H9 (cell line): ENCODE measurements at regions not wholly inside any gene's neighbourhood (a gene's known extent, or its start where the extent isn't known, plus 50 kb on each side); places are given as distances from the start of the nearest gene placed in this dataset. TPM values are rescaled to one million over a fixed set of nuclear protein-coding genes. Genes with fewer than 3 reads are reported as not detected.
A peak's percentile ranks its signal among the peaks of the same experiment; 100 is the strongest.

Experiments
- DNase-seq: peaks from one replicate; pipeline ENCODE4 v3.0.0-alpha.2; 2017
- H2AFZ ChIP-seq: one replicate; pipeline ENCODE4 v1.6.1; 2013; ENCODE audit warnings: mild to moderate bottlenecking, low read length, control low read depth, moderate library complexity
- H2AK5ac ChIP-seq: 2 replicates; pipeline ENCODE4 v1.6.1; 2013; ENCODE audit warnings: low read length, control low read depth, mixed read lengths; ENCODE audit not compliant: insufficient read length
- H2BK120ac ChIP-seq: one replicate; pipeline ENCODE4 v1.6.1; 2013; ENCODE audit warnings: low read depth, mild to moderate bottlenecking, low read length, control low read depth, inconsistent platforms; ENCODE audit not compliant: poor library complexity, severe bottlenecking
- H2BK12ac ChIP-seq: 2 replicates; pipeline ENCODE4 v1.6.1; 2013; ENCODE audit warnings: low read length, control low read depth, mixed read lengths, low read depth; ENCODE audit not compliant: insufficient read length
- H2BK15ac ChIP-seq: 2 replicates; pipeline ENCODE4 v1.6.1; 2013; ENCODE audit warnings: low read depth, low read length, control low read depth
- H2BK20ac ChIP-seq: one replicate; pipeline ENCODE4 v1.6.1; 2013; ENCODE audit warnings: low read depth, mild to moderate bottlenecking, low read length, control low read depth, inconsistent platforms; ENCODE audit not compliant: poor library complexity, severe bottlenecking
- H2BK5ac ChIP-seq: 2 replicates; pipeline ENCODE4 v1.6.1; 2013; ENCODE audit warnings: low read length, control low read depth, mixed read lengths; ENCODE audit not compliant: insufficient read length
- H3K14ac ChIP-seq: 2 replicates; pipeline ENCODE4 v1.6.1; 2013; ENCODE audit warnings: low read length, control low read depth; ENCODE audit not compliant: insufficient read depth
- H3K18ac ChIP-seq: 2 replicates; pipeline ENCODE4 v1.6.1; 2013; ENCODE audit warnings: low read depth, mild to moderate bottlenecking, mixed read lengths, low read length, control low read depth; ENCODE audit not compliant: insufficient read length
- H3K23ac ChIP-seq: 2 replicates; pipeline ENCODE4 v1.6.1; 2013; ENCODE audit warnings: low read length, control low read depth, mixed read lengths, low read depth; ENCODE audit not compliant: insufficient read length
- H3K23me2 ChIP-seq: 2 replicates; pipeline ENCODE4 v1.6.1; 2013; ENCODE audit warnings: low read depth, mild to moderate bottlenecking, mixed read lengths, low read length, control low read depth; ENCODE audit not compliant: insufficient read length, poor library complexity, severe bottlenecking
- H3K27ac ChIP-seq: 2 replicates; pipeline ENCODE4 v1.5.1; 2013; ENCODE audit warnings: low read length, control low read depth, mixed read lengths, low read depth; ENCODE audit not compliant: insufficient read length
- H3K27me3 ChIP-seq: 2 replicates; pipeline ENCODE4 v1.6.1; 2013; ENCODE audit warnings: low read length, control low read depth, inconsistent platforms; ENCODE audit not compliant: insufficient read depth
- H3K4ac ChIP-seq: 2 replicates; pipeline ENCODE4 v1.6.1; 2013; ENCODE audit warnings: low read depth, mild to moderate bottlenecking, control low read depth, inconsistent platforms, low read length, moderate library complexity
- H3K4me1 ChIP-seq: 2 replicates; pipeline ENCODE4 v1.6.1; 2013; ENCODE audit warnings: low read length, control low read depth, inconsistent platforms; ENCODE audit not compliant: insufficient read depth
- H3K4me2 ChIP-seq: 2 replicates; pipeline ENCODE4 v1.6.1; 2013; ENCODE audit warnings: low read length, control low read depth, mixed read lengths; ENCODE audit not compliant: insufficient read length, insufficient read depth
- H3K56ac ChIP-seq: 2 replicates; pipeline ENCODE4 v1.6.1; 2013; ENCODE audit warnings: low read depth, mild to moderate bottlenecking, mixed read lengths, low read length, control low read depth; ENCODE audit not compliant: insufficient read length
- H3K79me1 ChIP-seq: 2 replicates; pipeline ENCODE4 v1.6.1; 2013; ENCODE audit warnings: low read depth, mild to moderate bottlenecking, moderate library complexity, low read length, control low read depth, inconsistent platforms; ENCODE audit not compliant: insufficient read depth, poor library complexity, severe bottlenecking
- H3K79me2 ChIP-seq: 2 replicates; pipeline ENCODE4 v1.6.1; 2013; ENCODE audit warnings: low read length, control low read depth, inconsistent platforms; ENCODE audit not compliant: insufficient read depth
- H3K9ac ChIP-seq: 2 replicates; pipeline ENCODE4 v1.6.1; 2013; ENCODE audit warnings: low read length, control low read depth, mixed read lengths; ENCODE audit not compliant: insufficient read length; ENCODE audit errors: extremely low read depth
- H3K9me3 ChIP-seq: one replicate; pipeline ENCODE4 v1.6.1; 2013; ENCODE audit warnings: low read depth, low read length, inconsistent platforms; ENCODE audit not compliant: control insufficient read depth
- H3T11ph ChIP-seq: one replicate; pipeline ENCODE4 v1.6.1; 2013; ENCODE audit warnings: mild to moderate bottlenecking, low read length, control low read depth, inconsistent platforms
- H4K20me1 ChIP-seq: one replicate; pipeline ENCODE4 v1.6.1; 2013; ENCODE audit not compliant: control insufficient read depth, insufficient read length, insufficient read depth
- H4K5ac ChIP-seq: 2 replicates; pipeline ENCODE4 v1.6.1; 2013; ENCODE audit warnings: low read depth, mild to moderate bottlenecking, mixed read lengths, low read length, control low read depth; ENCODE audit not compliant: insufficient read length
- H4K8ac ChIP-seq: replicated peaks from 2 replicates; pipeline ENCODE4 v1.6.1; 2013; ENCODE audit warnings: low read length, control low read depth, mixed read lengths, low read depth; ENCODE audit not compliant: insufficient read length
- H4K91ac ChIP-seq: 2 replicates; pipeline ENCODE4 v1.6.1; 2013; ENCODE audit warnings: low read depth, mild to moderate bottlenecking, moderate library complexity, mixed read lengths, low read length, control low read depth; ENCODE audit not compliant: insufficient read length
- H3K27ac Mint-ChIP-seq, 3 experiments: 2 replicates in 2 of 3; 3 replicates in 1 of 3; pipeline ENCODE4 v1.8.0; 2020 to 2021; ENCODE audit warnings: mixed read lengths in 3 of 3, mild to moderate bottlenecking in 1 of 3, moderate library complexity in 1 of 3
- H3K27me3 Mint-ChIP-seq: 2 replicates; pipeline ENCODE4 v1.8.0; 2021; ENCODE audit warnings: low read depth, mild to moderate bottlenecking, moderate library complexity, mixed read lengths
- H3K36me3 Mint-ChIP-seq, 3 experiments: 2 replicates in 2 of 3; 3 replicates in 1 of 3; pipeline ENCODE4 v1.8.0; 2020 to 2021; ENCODE audit warnings: low read depth in 3 of 3, mixed read lengths in 3 of 3; ENCODE audit not compliant: insufficient read depth in 1 of 3
- H3K4me1 Mint-ChIP-seq, 2 experiments: 2 replicates each; pipeline ENCODE4 v1.8.0; 2020; ENCODE audit warnings: mixed read lengths in 2 of 2
- H3K4me3 Mint-ChIP-seq, 2 experiments: 2 replicates in 1 of 2; 3 replicates in 1 of 2; pipeline ENCODE4 v1.8.0; 2020 to 2021; ENCODE audit warnings: mild to moderate bottlenecking in 2 of 2, mixed read lengths in 2 of 2, moderate library complexity in 1 of 2
- H3K9me3 Mint-ChIP-seq, 2 experiments: 2 replicates in 1 of 2; 3 replicates in 1 of 2; pipeline ENCODE4 v1.8.0; 2020; ENCODE audit warnings: mild to moderate bottlenecking in 2 of 2, mixed read lengths in 2 of 2, moderate library complexity in 1 of 2
- CTCF ChIP-seq: fragments of 200-600 bp; sonication (generic); conservative IDR thresholded peaks from 3 replicates; pipeline ENCODE4 v1.8.0; 2021; ENCODE audit warnings: antibody characterized with exemption, mild to moderate bottlenecking
- WGBS: extraction: QIAGEN DNeasy Blood & Tissue Kit; methylation state at CpG from one replicate; pipeline ENCODE4 v1.1.7; 2013; ENCODE audit warnings: missing lambda C conversion rate, low lambda C conversion rate, mixed read lengths; ENCODE audit not compliant: insufficient read length; ENCODE audit errors: extremely low coverage; 5-methylcytosine and 5-hydroxymethylcytosine counted together
- microRNA-seq: library from miRNA; unstranded; fragments of <30 nt; microRNA quantifications from one replicate; pipeline ENCODE4, GENCODE V29; 2020; ENCODE audit warnings: borderline microRNAs expressed

- Histone ChIP-seq H2BK120ac (no peak overlapping the region), H3K14ac (no peak overlapping the region), H3K18ac (no peak overlapping the region), H2BK12ac (no peak overlapping the region), H2BK20ac (peak overlapping the region; percentile 12), H3K4me1 (no peaks in the 10 kb centered on the region), H3K4me2 (no peak overlapping the region), H2AK5ac (no peak overlapping the region), H2BK15ac (no peak overlapping the region), H3K9me3 (no peaks in the 10 kb centered on the region), H4K20me1 (no peaks in the 10 kb centered on the region), H3K27ac (no peak overlapping the region), H4K5ac (no peak overlapping the region), H2AFZ (no peak overlapping the region), H3K79me2 (no peaks in the 10 kb centered on the region), H3K23me2 (no peaks in the 10 kb centered on the region), H3K9ac (no peak overlapping the region), H3K56ac (no peak overlapping the region), H2BK5ac (no peak overlapping the region), H3K79me1 (no peaks in the 10 kb centered on the region), H3K23ac (no peak overlapping the region), H3K4ac (no peak overlapping the region), H3T11ph (no peak overlapping the region), H4K91ac (no peak overlapping the region), H4K8ac (no peak overlapping the region), H3K27me3 (no peaks in the 10 kb centered on the region)
- 0 out of 7 replicates have a peak, but pooled peaks cover 0 to 1% (median 0%) of the 10 kb centered on the region in 3 experiments for H3K36me3 Mint-ChIP-seq
- WGBS: no CpG with 5 or more reads among the region's 1 CpG
- no peaks in the 10 kb centered on the region; a peak in 2 of 5 replicates for H3K9me3 Mint-ChIP-seq
- DNase-seq: peak; percentile 10
- H3K4me1 Mint-ChIP-seq: no peaks in the 10 kb centered on the region
- peaks cover 19% of the 10 kb centered on the region for H3K27me3 Mint-ChIP-seq
- no peak overlapping the region for H3K4me3 Mint-ChIP-seq
- peak overlapping the region in 1 of 3 experiments; percentile 1; a peak in 1 of 7 replicates for H3K27ac Mint-ChIP-seq
- no peak for TF ChIP-seq CTCF
Observed at GRCh38 chr12:110971189-110971920, 51.0 kb upstream of the MYL2 start.

Small RNA genes in the stretch of these regions (microRNA-seq; reads per million reads assigned to microRNA genes)
- gene MIR6760: not detected
